H1 (cell line): ENCODE measurements at regions not wholly inside any gene's neighbourhood (a gene's known extent, or its start where the extent isn't known, plus 50 kb on each side); places are given as distances from the start of the nearest gene placed in this dataset.

Source experiments
- CTCF ChIA-PET: fragments of 300-600 bp; sonication (Branson Sonifier 250); formaldehyde crosslinking; loops from one replicate; lab custom pipeline; 2021; ENCODE audit not compliant: partially characterized antibody; lab: Charles Lee
- POLR2A ChIA-PET: fragments of 300-600 bp; sonication (Branson Sonifier 250); formaldehyde crosslinking; loops from one replicate; lab custom pipeline; 2021; ENCODE audit warnings: inconsistent platforms; ENCODE audit not compliant: partially characterized antibody; lab: Charles Lee
- DNase-seq, 2 experiments: peaks; one replicate each; pipeline versions ENCODE4 v3.0.0 to v3.0.0-alpha.2; 2010 to 2022; ENCODE audit warnings: low spot score in 2 of 2, low read depth in 1 of 2, mixed read lengths in 1 of 2
- FAIRE-seq: peaks from 2 replicates; lab custom pipeline; 2011; peaks lifted over from hg19 to GRCh38; lab: Jason Lieb, UNC
- H2AFZ ChIP-seq: 2 replicates; pipeline ENCODE4 v1.8.1; 2012; ENCODE audit warnings: low read length, inconsistent platforms
- H2AK5ac ChIP-seq: 2 replicates; pipeline ENCODE4 v1.6.1; 2013; ENCODE audit warnings: low read depth, low read length
- H2BK120ac ChIP-seq: replicated peaks from 2 replicates; pipeline ENCODE3; 2013; ENCODE audit warnings: low read depth, low read length, inconsistent platforms
- H2BK12ac ChIP-seq: 2 replicates; pipeline ENCODE4 v1.6.1; 2013; ENCODE audit warnings: low read depth, low read length
- H2BK15ac ChIP-seq: 2 replicates; pipeline ENCODE4 v1.6.1; 2013; ENCODE audit warnings: low read length
- H2BK20ac ChIP-seq: 2 replicates; pipeline ENCODE4 v1.6.1; 2013; ENCODE audit warnings: low read length
- H2BK5ac ChIP-seq: 2 replicates; pipeline ENCODE4 v1.6.1; 2013; ENCODE audit warnings: low read depth, low read length
- H3K14ac ChIP-seq: 2 replicates; pipeline ENCODE4 v1.6.1; 2013; ENCODE audit warnings: inconsistent platforms; ENCODE audit not compliant: insufficient read length
- H3K18ac ChIP-seq: 2 replicates; pipeline ENCODE4 v1.6.1; 2013; ENCODE audit warnings: low read length; ENCODE audit errors: extremely low read depth
- H3K23ac ChIP-seq: 2 replicates; pipeline ENCODE4 v1.6.1; 2013; ENCODE audit warnings: inconsistent platforms; ENCODE audit not compliant: insufficient read length
- H3K23me2 ChIP-seq: 2 replicates; pipeline ENCODE4 v1.6.1; 2013; ENCODE audit warnings: low read depth, low read length
- H3K27ac ChIP-seq: 2 replicates; pipeline ENCODE4 v1.6.1; 2011; ENCODE audit warnings: low read depth, low read length, inconsistent platforms
- H3K27me3 ChIP-seq, 4 experiments: replicated peaks in 1 of 4; 1 replicate in 1 of 4; 2 replicates in 3 of 4; pipeline versions ENCODE4 v1.6.1 to v1.8.1; 2011 to 2013; ENCODE audit warnings: low read length in 3 of 4, mild to moderate bottlenecking in 3 of 4, inconsistent platforms in 2 of 4, mixed read lengths in 2 of 4, moderate library complexity in 1 of 4; ENCODE audit not compliant: control insufficient read depth in 3 of 4, insufficient read depth in 3 of 4; ENCODE audit errors: extremely low read depth in 1 of 4
- H3K36me3 ChIP-seq, 4 experiments: 2 replicates each; pipeline versions ENCODE4 v1.6.1 to v1.8.1; 2011 to 2013; ENCODE audit warnings: mild to moderate bottlenecking in 4 of 4, low read length in 3 of 4, moderate library complexity in 2 of 4, control low read depth in 1 of 4, inconsistent platforms in 1 of 4; ENCODE audit not compliant: insufficient read depth in 4 of 4, control insufficient read depth in 2 of 4
- H3K4ac ChIP-seq: replicated peaks from 2 replicates; pipeline ENCODE3; 2013; ENCODE audit warnings: low read length, low read depth, mixed read lengths, inconsistent platforms; ENCODE audit not compliant: insufficient read length
- H3K4me1 ChIP-seq, 4 experiments: replicated peaks in 1 of 4; 1 replicate in 1 of 4; 2 replicates in 3 of 4; pipeline versions ENCODE4 v1.6.1 to v1.8.1; 2011 to 2013; ENCODE audit warnings: low read length in 3 of 4, inconsistent platforms in 2 of 4, mixed read lengths in 1 of 4; ENCODE audit not compliant: insufficient read depth in 4 of 4, control insufficient read depth in 3 of 4
- H3K4me2 ChIP-seq, 2 experiments: 2 replicates each; pipeline versions ENCODE4 v1.6.1 to v1.8.1; 2011 to 2013; ENCODE audit warnings: low read depth in 2 of 2, low read length in 2 of 2, control low read depth in 1 of 2, inconsistent platforms in 1 of 2, mild to moderate bottlenecking in 1 of 2; ENCODE audit not compliant: insufficient read depth in 1 of 2
- H3K4me3 ChIP-seq, 4 experiments: fragments of 200-600, 300-600 bp in 1 of 4; sonication (generic), shearing (Covaris generic), sonication (Bioruptor Twin) in 1 of 4; 2 replicates each; pipeline versions ENCODE4 v1.5.1 to v1.8.1; 2011 to 2016; ENCODE audit warnings: low read length in 4 of 4, low read depth in 3 of 4, control low read depth in 2 of 4, inconsistent platforms in 2 of 4, mild to moderate bottlenecking in 2 of 4, mixed read lengths in 1 of 4, moderate library complexity in 1 of 4; ENCODE audit not compliant: insufficient read depth in 2 of 4; ENCODE audit errors: extremely low read depth in 1 of 4
- H3K56ac ChIP-seq: replicated peaks from 2 replicates; pipeline ENCODE3; 2013; ENCODE audit warnings: low read depth, mild to moderate bottlenecking, mixed read lengths, low read length, inconsistent platforms; ENCODE audit not compliant: insufficient read length
- H3K79me1 ChIP-seq: 2 replicates; pipeline ENCODE4 v1.6.1; 2013; ENCODE audit warnings: low read depth, low read length, control low read depth
- H3K79me2 ChIP-seq, 2 experiments: 2 replicates each; pipeline versions ENCODE4 v1.6.1 to v1.8.1; 2012 to 2013; ENCODE audit warnings: low read length in 2 of 2, mild to moderate bottlenecking in 2 of 2, inconsistent platforms in 1 of 2; ENCODE audit not compliant: insufficient read depth in 2 of 2, control insufficient read depth in 1 of 2
- H3K9ac ChIP-seq, 4 experiments: replicated peaks in 1 of 4; 1 replicate in 1 of 4; 2 replicates in 3 of 4; pipeline versions ENCODE4 v1.6.1 to v1.8.1; 2011 to 2013; ENCODE audit warnings: low read depth in 3 of 4, low read length in 3 of 4, control low read depth in 2 of 4, mild to moderate bottlenecking in 2 of 4, moderate library complexity in 2 of 4, inconsistent platforms in 1 of 4; ENCODE audit errors: extremely low read depth in 1 of 4
- H3K9me3 ChIP-seq, 2 experiments: 2 replicates each; pipeline versions ENCODE4 v1.6.1 to v1.8.1; 2012 to 2013; ENCODE audit warnings: mild to moderate bottlenecking in 2 of 2, moderate library complexity in 2 of 2, control low read depth in 1 of 2, inconsistent platforms in 1 of 2, low read depth in 1 of 2, low read length in 1 of 2, mixed read lengths in 1 of 2; ENCODE audit not compliant: insufficient read depth in 2 of 2
- H4K20me1 ChIP-seq, 2 experiments: replicated peaks in 1 of 2; 2 replicates each; pipeline versions ENCODE3 to v1.8.1; 2011 to 2013; ENCODE audit warnings: inconsistent platforms in 2 of 2, low read length in 2 of 2, mild to moderate bottlenecking in 1 of 2; ENCODE audit not compliant: insufficient read depth in 2 of 2, control insufficient read depth in 1 of 2
- H4K5ac ChIP-seq: 2 replicates; pipeline ENCODE4 v1.6.1; 2013; ENCODE audit warnings: low read length, low read depth, mixed read lengths, inconsistent platforms; ENCODE audit not compliant: insufficient read length
- H4K8ac ChIP-seq: 2 replicates; pipeline ENCODE4 v1.8.0; 2013; ENCODE audit warnings: mild to moderate bottlenecking, moderate library complexity, low read length, inconsistent platforms; ENCODE audit not compliant: insufficient read depth; ENCODE audit errors: extremely low read depth
- H4K91ac ChIP-seq: replicated peaks from 2 replicates; pipeline ENCODE3; 2013; ENCODE audit warnings: low read length, mixed read lengths, inconsistent platforms; ENCODE audit not compliant: insufficient read length
- BACH1 ChIP-seq: IDR thresholded peaks from 2 replicates; pipeline ENCODE4 v1.6.1; 2012; ENCODE audit warnings: low read length, improper control_type of control experiment
- CEBPB ChIP-seq: IDR thresholded peaks from 2 replicates; pipeline ENCODE4 v1.6.1; 2012; ENCODE audit warnings: low read depth, low read length
- CHD1 ChIP-seq: IDR thresholded peaks from 2 replicates; pipeline ENCODE4 v1.6.1; 2012; ENCODE audit warnings: low read depth, low read length, improper control_type of control experiment
- EP300 ChIP-seq, 2 experiments: IDR thresholded peaks; 1 replicate in 1 of 2; 2 replicates in 1 of 2; pipeline ENCODE4 v1.6.1; 2011 to 2012; ENCODE audit warnings: low read depth in 2 of 2, low read length in 2 of 2, mild to moderate bottlenecking in 2 of 2, borderline replicate concordance in 1 of 2, inconsistent platforms in 1 of 2, moderate library complexity in 1 of 2
- EZH2 ChIP-seq: fragments of 200-600 bp; sonication (generic); IDR thresholded peaks from 2 replicates; pipeline ENCODE4 v1.7.1; 2012; ENCODE audit warnings: low read depth, mild to moderate bottlenecking, moderate library complexity, low read length, inconsistent platforms; ENCODE audit not compliant: severe bottlenecking
- FOSL1 ChIP-seq: IDR thresholded peaks from 2 replicates; pipeline ENCODE4 v1.6.1; 2011; ENCODE audit warnings: mild to moderate bottlenecking, low read depth, low read length, moderate library complexity; ENCODE audit not compliant: insufficient read depth
- GABPA ChIP-seq: IDR thresholded peaks from 2 replicates; pipeline ENCODE4 v1.6.1; 2011; ENCODE audit warnings: mild to moderate bottlenecking, low read length, moderate library complexity, borderline replicate concordance; ENCODE audit not compliant: insufficient read depth
- GTF2F1 ChIP-seq: IDR thresholded peaks from 2 replicates; pipeline ENCODE4 v1.6.1; 2012; ENCODE audit warnings: low read depth, low read length, improper control_type of control experiment, borderline replicate concordance
- KDM1A ChIP-seq: fragments of 200-600, 300-600 bp; sonication (generic); IDR thresholded peaks from 2 replicates; pipeline ENCODE4 v1.7.1; 2016; ENCODE audit warnings: mild to moderate bottlenecking, low read length, borderline replicate concordance
- NANOG ChIP-seq: IDR thresholded peaks from 2 replicates; pipeline ENCODE4 v1.6.1; 2011; ENCODE audit warnings: low read length, low read depth, mild to moderate bottlenecking, inconsistent platforms; ENCODE audit not compliant: insufficient read depth, poor library complexity, severe bottlenecking
- POLR2AphosphoS5 ChIP-seq: IDR thresholded peaks from 2 replicates; pipeline ENCODE4 v1.6.1; 2011; ENCODE audit warnings: low read depth, low read length
- SIN3A ChIP-seq, 2 experiments: IDR thresholded peaks in 1 of 2; conservative IDR thresholded peaks in 1 of 2; 2 replicates each; pipeline ENCODE4 v1.6.1; 2011 to 2012; ENCODE audit warnings: low read length in 2 of 2, improper control_type of control experiment in 1 of 2, low read depth in 1 of 2, mild to moderate bottlenecking in 1 of 2
- SRF ChIP-seq: IDR thresholded peaks from 2 replicates; pipeline ENCODE4 v1.6.1; 2011; ENCODE audit warnings: mild to moderate bottlenecking, low read depth, low read length, moderate library complexity
- TAF7 ChIP-seq: optimal IDR thresholded peaks from 2 replicates; pipeline ENCODE3; 2011; ENCODE audit warnings: low read depth, mild to moderate bottlenecking, inconsistent platforms, low read length, moderate library complexity, borderline replicate concordance
- WGBS, 2 experiments: shearing (Covaris generic) in 1 of 2; methylation state at CpG; one replicate each; pipeline versions ENCODE4 v1.1.6 to v1.1.7; 2013 to 2015; ENCODE audit warnings: low lambda C conversion rate in 2 of 2, mixed read lengths in 2 of 2, inconsistent platforms in 1 of 2, low coverage in 1 of 2, missing lambda C conversion rate in 1 of 2; ENCODE audit not compliant: insufficient replicate concordance in 2 of 2, insufficient coverage in 1 of 2, insufficient read length in 1 of 2; ENCODE audit errors: extremely low coverage in 1 of 2, missing lambda C conversion rate in 1 of 2; 5-methylcytosine and 5-hydroxymethylcytosine counted together
- TF ChIP-seq, protein P1 (sequence below): IDR thresholded peaks from 2 replicates; pipeline ENCODE4 v1.6.1; 2012; ENCODE audit warnings: inconsistent platforms

DNA sequence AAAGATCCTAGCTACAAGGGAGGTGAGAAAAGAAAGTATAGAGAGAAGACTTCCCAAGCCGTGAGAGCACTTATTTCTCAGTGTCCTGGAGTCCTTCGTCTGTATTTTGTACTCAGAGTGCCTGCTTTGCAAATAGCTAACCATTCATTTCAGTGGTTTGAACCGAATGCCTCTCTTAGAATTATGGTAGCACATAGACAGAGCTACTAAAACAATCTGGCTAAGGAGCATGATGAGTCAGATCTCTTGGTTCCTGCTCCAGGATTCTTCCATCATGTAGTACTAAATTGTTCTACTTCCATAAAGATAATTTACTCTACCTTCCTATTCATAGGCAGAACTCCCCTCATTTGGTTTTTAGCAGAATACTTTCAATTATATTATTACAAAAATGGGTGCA lies 946.6 kb downstream of the STIM2 start:
- DNase-seq: no peak
- H3K27ac ChIP-seq: no peak overlapping the region
- no peak for TF ChIP-seq GTF2F1
- TF ChIP-seq EP300 (IDR thresholded peaks at IDR 0.05; ENCODE audit: borderline replicate concordance in 1 of 2, low read depth in 2 of 2, low read length in 2 of 2): no peak
- TF ChIP-seq TAF7: no peak
- TF ChIP-seq KDM1A: no peak
- TF ChIP-seq BACH1: no peak
- no peak for TF ChIP-seq NANOG
- no peak for TF ChIP-seq SRF
- TF ChIP-seq CEBPB: no peak
- no peak for TF ChIP-seq SIN3A (conservative IDR thresholded peaks at IDR 0.05 in 1 of 2, IDR thresholded peaks at IDR 0.05 in 1 of 2; ENCODE audit: low read depth in 1 of 2, low read length in 2 of 2)
- TF ChIP-seq FOSL1: no peak
- TF ChIP-seq CHD1: no peak
- TF ChIP-seq EZH2: no peak
- TF ChIP-seq GABPA: no peak
- TF ChIP-seq, protein P1, sequence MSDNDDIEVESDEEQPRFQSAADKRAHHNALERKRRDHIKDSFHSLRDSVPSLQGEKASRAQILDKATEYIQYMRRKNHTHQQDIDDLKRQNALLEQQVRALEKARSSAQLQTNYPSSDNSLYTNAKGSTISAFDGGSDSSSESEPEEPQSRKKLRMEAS: no peak
- no peak for TF ChIP-seq POLR2AphosphoS5

More for the DNA sequence above, 946.6 kb downstream of the STIM2 start:
- H3K23ac ChIP-seq: no peak overlapping the region
- no peaks in the 10 kb centered on the region for H3K79me2 ChIP-seq
- H2BK15ac ChIP-seq: no peak overlapping the region
- no peak overlapping the region for H3K4me2 ChIP-seq
- H3K4me1 ChIP-seq: no peaks in the 10 kb centered on the region
- H4K91ac ChIP-seq: no peak overlapping the region
- H3K56ac ChIP-seq: no peak overlapping the region
- no peak overlapping the region for H4K5ac ChIP-seq
- H3K9ac ChIP-seq: no peak overlapping the region
- POLR2A ChIA-PET: no interaction called here
- no peak overlapping the region for H2BK120ac ChIP-seq
- 71% methylated on average over 3 of the region's 3 CpGs; no CpG with 5 or more reads in 1 of the 2 experiments for WGBS, 2 experiments
- no peak overlapping the region for H2AFZ ChIP-seq
- no peak overlapping the region for H2AK5ac ChIP-seq
- H3K27me3 ChIP-seq: no peaks in the 10 kb centered on the region
- no peak overlapping the region for H4K8ac ChIP-seq
- no peak overlapping the region for H2BK12ac ChIP-seq
- no peak for FAIRE-seq
- no peak overlapping the region for H3K18ac ChIP-seq
- H3K23me2 ChIP-seq: no peaks in the 10 kb centered on the region
- H3K79me1 ChIP-seq: no peaks in the 10 kb centered on the region
- H4K20me1 ChIP-seq: no peaks in the 10 kb centered on the region
- no peaks in the 10 kb centered on the region for H3K9me3 ChIP-seq
- no peak overlapping the region for H3K4me3 ChIP-seq
- H2BK20ac ChIP-seq: no peak overlapping the region
- H2BK5ac ChIP-seq: no peak overlapping the region
- CTCF ChIA-PET: no interaction called here
- no peak overlapping the region for H3K4ac ChIP-seq
- no peaks in the 10 kb centered on the region for H3K36me3 ChIP-seq
- H3K14ac ChIP-seq: no peak overlapping the region
